Activated T-cell treated with anti-CD3 and anti-CD28 coated beads, Interleukin-2, amount 50 U/mL, for 48 hours (primary cell): ENCODE measurements at regions not wholly inside any gene's neighbourhood (a gene's known extent, or its start where the extent isn't known, plus 50 kb on each side); places are given as distances from the start of the nearest gene placed in this dataset.

Source experiments
- DNase-seq, 2 experiments: peaks; one replicate each; pipeline ENCODE4 v3.0.0-alpha.2; 2020

GRCh38 chr7:1321411-1322239 is 89.0 kb downstream of the UNCX start:
- no peak for DNase-seq

- no peak for DNase-seq
Measured at GRCh38 chr7:1322240-1323110, 89.8 kb downstream of the UNCX start.

GRCh38 chr7:1323178-1324027 is 90.7 kb downstream of the UNCX start:
- DNase-seq, result no peak

- no peak for DNase-seq
Measured at GRCh38 chr7:1324028-1324900, 91.6 kb downstream of the UNCX start.

- no peak for DNase-seq
Measured at GRCh38 chr7:1325246-1325645, 92.6 kb downstream of the UNCX start.

- DNase-seq, result no peak
Measured at GRCh38 chr7:1325646-1326510, 93.2 kb downstream of the UNCX start.

- no peak for DNase-seq
Measured at GRCh38 chr7:1326511-1326785, 93.8 kb downstream of the UNCX start.

GRCh38 chr7:1329261-1329660 is 96.6 kb downstream of the UNCX start:
- DNase-seq, result no peak

- no peak for DNase-seq
Measured at GRCh38 chr7:1329966-1330800, 97.5 kb downstream of the UNCX start.

GRCh38 chr7:1330801-1331425 is 98.2 kb downstream of the UNCX start:
- no peak for DNase-seq

- DNase-seq, result no peak
Measured at GRCh38 chr7:1331561-1332467, 99.1 kb downstream of the UNCX start.

GRCh38 chr7:1336509-1336908 is 103.8 kb downstream of the UNCX start:
- DNase-seq, result no peak

GRCh38 chr7:1339611-1340010 is 106.9 kb downstream of the UNCX start:
- no peak for DNase-seq

- no peak for DNase-seq
Measured at GRCh38 chr7:1340031-1340430, 107.4 kb downstream of the UNCX start.

- no peak for DNase-seq
Measured at GRCh38 chr7:1340461-1341360, 108.0 kb downstream of the UNCX start.

- DNase-seq, result no peak
Measured at GRCh38 chr7:1341361-1342089, 108.9 kb downstream of the UNCX start.

- DNase-seq, result no peak
Measured at GRCh38 chr7:1342090-1342640, 109.5 kb downstream of the UNCX start.
